IPS DF 6.9 (cell line): ENCODE measurements at regions not wholly inside any gene's neighbourhood (a gene's known extent, or its start where the extent isn't known, plus 50 kb on each side); places are given as distances from the start of the nearest gene placed in this dataset.
"Not testable (repeated sequence)": the region's sequence is repeated elsewhere in the genome, so short reads cannot be mapped to it uniquely, and the experiment has no call there.

Source experiments
- DNase-seq: peaks from one replicate; pipeline ENCODE4 v3.0.0-alpha.2; 2013; ENCODE audit warnings: low read depth, low spot score
- H3K27ac ChIP-seq: one replicate; pipeline ENCODE4 v1.5.1; 2013; ENCODE audit warnings: low read length, control low read depth
- H3K27me3 ChIP-seq: 2 replicates; pipeline ENCODE4 v1.6.1; 2013; ENCODE audit warnings: mild to moderate bottlenecking, low read length; ENCODE audit not compliant: control insufficient read depth, insufficient read depth
- H3K36me3 ChIP-seq: 2 replicates; pipeline ENCODE4 v1.6.1; 2013; ENCODE audit warnings: low read length; ENCODE audit not compliant: control insufficient read depth, insufficient read depth
- H3K4me1 ChIP-seq: 2 replicates; pipeline ENCODE4 v1.6.1; 2013; ENCODE audit warnings: low read length; ENCODE audit not compliant: control insufficient read depth, insufficient read depth
- H3K4me3 ChIP-seq: 2 replicates; pipeline ENCODE4 v1.5.1; 2013; ENCODE audit warnings: mild to moderate bottlenecking, low read length
- H3K9me3 ChIP-seq: 2 replicates; pipeline ENCODE4 v1.6.1; 2013; ENCODE audit warnings: low read length, inconsistent platforms; ENCODE audit not compliant: control insufficient read depth, insufficient read depth
- WGBS: extraction: QIAGEN DNeasy Blood & Tissue Kit; methylation state at CpG from one replicate; pipeline ENCODE4 v1.1.7; 2013; ENCODE audit warnings: mixed read lengths, missing lambda C conversion rate; ENCODE audit not compliant: insufficient read length, insufficient coverage; 5-methylcytosine and 5-hydroxymethylcytosine counted together

GRCh38 chr2:58466804-58467203, 225.7 kb upstream of the FANCL start:
- Histone ChIP-seq H3K4me1 (no peaks in the 10 kb centered on the region), H3K36me3 (no peaks in the 10 kb centered on the region), H3K27ac (no peak overlapping the region), H3K27me3 (no peaks in the 10 kb centered on the region), H3K9me3 (no peaks in the 10 kb centered on the region), H3K4me3 (no peak overlapping the region)
- no peak for DNase-seq
- WGBS: no CpG with 5 or more reads among the region's 1 CpG

GRCh38 chr2:58466021-58466420, 224.9 kb upstream of the FANCL start:
- H3K36me3 ChIP-seq, H3K4me3 ChIP-seq, DNase-seq, H3K4me1 ChIP-seq, H3K27me3 ChIP-seq, H3K27ac ChIP-seq, H3K9me3 ChIP-seq: not testable (repeated sequence)
- no CpG with 5 or more reads among the region's 2 CpGs for WGBS

- H3K4me3 ChIP-seq: no peak overlapping the region
- H3K4me1 ChIP-seq: no peaks in the 10 kb centered on the region
- 100% methylated on average over 15 of the region's 22 CpGs for WGBS
- no peaks in the 10 kb centered on the region for H3K9me3 ChIP-seq
- no peaks in the 10 kb centered on the region for H3K27me3 ChIP-seq
- DNase-seq: no peak
- H3K27ac ChIP-seq: no peak overlapping the region
- H3K36me3 ChIP-seq: no peaks in the 10 kb centered on the region
These were observed 219.5 kb upstream of the FANCL start for GRCh38 chr2:58460670-58461069.

- no peaks in the 10 kb centered on the region for H3K36me3 ChIP-seq
- H3K4me1 ChIP-seq: peaks cover 2% of the 10 kb centered on the region; the same call in 1 of the 2 replicates
- no peak overlapping the region for H3K27ac ChIP-seq
- no peak for DNase-seq
- no CpG with 5 or more reads among the region's 3 CpGs for WGBS
- H3K27me3 ChIP-seq: no peaks in the 10 kb centered on the region
- H3K9me3 ChIP-seq: no peaks in the 10 kb centered on the region
- H3K4me3 ChIP-seq: no peak overlapping the region
These were observed 208.3 kb upstream of the FANCL start for GRCh38 chr2:58449286-58450010.

GRCh38 chr2:58448845-58449244, 207.7 kb upstream of the FANCL start:
- H3K36me3 ChIP-seq: no peaks in the 10 kb centered on the region
- no peaks in the 10 kb centered on the region for H3K27me3 ChIP-seq
- H3K9me3 ChIP-seq: no peaks in the 10 kb centered on the region
- H3K4me1 ChIP-seq: peaks cover 2% of the 10 kb centered on the region; the same call in 1 of the 2 replicates
- no peak overlapping the region for H3K27ac ChIP-seq
- H3K4me3 ChIP-seq: no peak overlapping the region
- WGBS: 100% methylated on average over 2 of the region's 2 CpGs
- DNase-seq: no peak

GRCh38 chr2:58448065-58448507, 207.0 kb upstream of the FANCL start:
- peak; percentile 94 for DNase-seq
- Histone ChIP-seq H3K36me3 (no peaks in the 10 kb centered on the region), H3K27me3 (no peaks in the 10 kb centered on the region), H3K4me1 (peaks cover 2% of the 10 kb centered on the region; the same call in 1 of the 2 replicates), H3K4me3 (no peak overlapping the region), H3K9me3 (no peaks in the 10 kb centered on the region), H3K27ac (no peak overlapping the region)
- no CpG with 5 or more reads among the region's 6 CpGs for WGBS

GRCh38 chr2:58447586-58447985, 206.5 kb upstream of the FANCL start:
- H3K9me3 ChIP-seq: no peaks in the 10 kb centered on the region
- DNase-seq: no peak
- peaks cover 2% of the 10 kb centered on the region; the same call in 1 of the 2 replicates for H3K4me1 ChIP-seq
- H3K36me3 ChIP-seq: no peaks in the 10 kb centered on the region
- WGBS: no CpG with 5 or more reads among the region's 2 CpGs
- H3K27ac ChIP-seq: no peak overlapping the region
- no peaks in the 10 kb centered on the region for H3K27me3 ChIP-seq
- H3K4me3 ChIP-seq: no peak overlapping the region

GRCh38 chr2:58441643-58442042, 200.5 kb upstream of the FANCL start:
- H3K4me1 ChIP-seq: no peaks in the 10 kb centered on the region
- H3K27me3 ChIP-seq: no peaks in the 10 kb centered on the region
- WGBS: no CpG with 5 or more reads among the region's 3 CpGs
- no peaks in the 10 kb centered on the region for H3K36me3 ChIP-seq
- no peak overlapping the region for H3K27ac ChIP-seq
- DNase-seq: no peak
- no peak overlapping the region for H3K4me3 ChIP-seq
- no peaks in the 10 kb centered on the region for H3K9me3 ChIP-seq

GRCh38 chr2:58436872-58437271, 195.7 kb upstream of the FANCL start:
- WGBS: no CpG with 5 or more reads among the region's 5 CpGs

GRCh38 chr2:58435246-58435645, 194.1 kb upstream of the FANCL start:
- Histone ChIP-seq H3K4me1 (no peaks in the 10 kb centered on the region), H3K36me3 (no peaks in the 10 kb centered on the region), H3K27ac (no peak overlapping the region), H3K4me3 (no peak overlapping the region), H3K9me3 (no peaks in the 10 kb centered on the region), H3K27me3 (no peaks in the 10 kb centered on the region)
- DNase-seq: no peak
- no CpG with 5 or more reads among the region's 3 CpGs for WGBS

More at GRCh38 chr2:58436872-58437271, 195.7 kb upstream of the FANCL start:
- no peak overlapping the region for H3K27ac ChIP-seq
- no peaks in the 10 kb centered on the region for H3K4me1 ChIP-seq
- no peaks in the 10 kb centered on the region for H3K36me3 ChIP-seq
- no peak for DNase-seq
- H3K9me3 ChIP-seq: no peaks in the 10 kb centered on the region
- no peaks in the 10 kb centered on the region for H3K27me3 ChIP-seq
- no peak overlapping the region for H3K4me3 ChIP-seq

GRCh38 chr2:58434692-58435091, 193.6 kb upstream of the FANCL start:
- Histone ChIP-seq H3K4me1 (no peaks in the 10 kb centered on the region), H3K27me3 (no peaks in the 10 kb centered on the region), H3K4me3 (no peak overlapping the region), H3K36me3 (no peaks in the 10 kb centered on the region), H3K9me3 (no peaks in the 10 kb centered on the region), H3K27ac (no peak overlapping the region)
- no CpG with 5 or more reads among the region's 1 CpG for WGBS
- no peak for DNase-seq
